Endothelial cell (in vitro differentiated cells): ENCODE measurements at regions not wholly inside any gene's neighbourhood (a gene's known extent, or its start where the extent isn't known, plus 50 kb on each side); places are given as distances from the start of the nearest gene placed in this dataset.

ENCODE experiments used
- DNase-seq: peaks from one replicate; pipeline ENCODE4 v3.0.0; 2021; ENCODE audit warnings: low spot score
- H3K27ac Mint-ChIP-seq: one replicate; pipeline ENCODE4 v1.8.0; 2021; ENCODE audit warnings: mixed read lengths, inconsistent platforms; ENCODE audit not compliant: unreplicated experiment
- H3K27me3 Mint-ChIP-seq: one replicate; pipeline ENCODE4 v1.8.0; 2021; ENCODE audit warnings: mild to moderate bottlenecking, moderate library complexity, mixed read lengths, inconsistent platforms; ENCODE audit not compliant: unreplicated experiment
- H3K36me3 Mint-ChIP-seq: one replicate; pipeline ENCODE4 v1.8.0; 2021; ENCODE audit warnings: mild to moderate bottlenecking, low read depth, mixed read lengths, inconsistent platforms; ENCODE audit not compliant: unreplicated experiment
- H3K4me1 Mint-ChIP-seq: one replicate; pipeline ENCODE4 v1.8.0; 2021; ENCODE audit warnings: mild to moderate bottlenecking, mixed read lengths, inconsistent platforms; ENCODE audit not compliant: unreplicated experiment
- H3K4me3 Mint-ChIP-seq: one replicate; pipeline ENCODE4 v1.8.0; 2021; ENCODE audit warnings: mild to moderate bottlenecking, mixed read lengths, inconsistent platforms; ENCODE audit not compliant: unreplicated experiment
- H3K9me3 Mint-ChIP-seq: one replicate; pipeline ENCODE4 v1.8.0; 2021; ENCODE audit warnings: mixed read lengths, inconsistent platforms; ENCODE audit not compliant: unreplicated experiment
- TF ChIP-seq, protein P1 (sequence below): fragments of 200-600 bp; sonication (generic); IDR thresholded peaks from one replicate; pipeline ENCODE4 v1.5.0; 2021; ENCODE audit warnings: antibody characterized with exemption; ENCODE audit not compliant: unreplicated experiment

DNA sequence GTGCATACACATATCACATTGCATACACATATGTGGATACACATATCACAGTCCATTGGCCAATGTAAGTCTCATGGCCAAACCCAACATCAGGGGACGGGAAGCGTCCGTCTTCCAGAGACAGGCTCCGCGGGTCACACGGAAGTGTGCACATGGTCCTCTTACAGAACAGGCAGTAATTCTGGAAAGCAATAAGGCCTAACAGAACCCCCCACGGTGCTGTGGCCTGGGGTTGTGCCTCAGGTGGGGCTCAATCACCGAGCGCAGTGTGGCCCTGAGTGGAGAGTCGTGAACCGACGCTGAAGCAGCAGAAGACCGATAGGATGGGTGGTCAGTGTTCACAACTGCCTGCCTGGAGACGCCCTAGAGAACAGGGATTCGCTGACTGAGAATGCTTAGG, 857.3 kb downstream of the GALR1 start:
- peaks cover 6% of the 10 kb centered on the region for H3K27me3 Mint-ChIP-seq
- no peak overlapping the region for H3K27ac Mint-ChIP-seq
- no peak for DNase-seq
- peaks cover 7% of the 10 kb centered on the region for H3K36me3 Mint-ChIP-seq
- no peak overlapping the region for H3K4me3 Mint-ChIP-seq
- TF ChIP-seq, protein P1, sequence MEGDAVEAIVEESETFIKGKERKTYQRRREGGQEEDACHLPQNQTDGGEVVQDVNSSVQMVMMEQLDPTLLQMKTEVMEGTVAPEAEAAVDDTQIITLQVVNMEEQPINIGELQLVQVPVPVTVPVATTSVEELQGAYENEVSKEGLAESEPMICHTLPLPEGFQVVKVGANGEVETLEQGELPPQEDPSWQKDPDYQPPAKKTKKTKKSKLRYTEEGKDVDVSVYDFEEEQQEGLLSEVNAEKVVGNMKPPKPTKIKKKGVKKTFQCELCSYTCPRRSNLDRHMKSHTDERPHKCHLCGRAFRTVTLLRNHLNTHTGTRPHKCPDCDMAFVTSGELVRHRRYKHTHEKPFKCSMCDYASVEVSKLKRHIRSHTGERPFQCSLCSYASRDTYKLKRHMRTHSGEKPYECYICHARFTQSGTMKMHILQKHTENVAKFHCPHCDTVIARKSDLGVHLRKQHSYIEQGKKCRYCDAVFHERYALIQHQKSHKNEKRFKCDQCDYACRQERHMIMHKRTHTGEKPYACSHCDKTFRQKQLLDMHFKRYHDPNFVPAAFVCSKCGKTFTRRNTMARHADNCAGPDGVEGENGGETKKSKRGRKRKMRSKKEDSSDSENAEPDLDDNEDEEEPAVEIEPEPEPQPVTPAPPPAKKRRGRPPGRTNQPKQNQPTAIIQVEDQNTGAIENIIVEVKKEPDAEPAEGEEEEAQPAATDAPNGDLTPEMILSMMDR: no peak
- peaks cover 47% of the 10 kb centered on the region for H3K9me3 Mint-ChIP-seq
- no peaks in the 10 kb centered on the region for H3K4me1 Mint-ChIP-seq

DNA sequence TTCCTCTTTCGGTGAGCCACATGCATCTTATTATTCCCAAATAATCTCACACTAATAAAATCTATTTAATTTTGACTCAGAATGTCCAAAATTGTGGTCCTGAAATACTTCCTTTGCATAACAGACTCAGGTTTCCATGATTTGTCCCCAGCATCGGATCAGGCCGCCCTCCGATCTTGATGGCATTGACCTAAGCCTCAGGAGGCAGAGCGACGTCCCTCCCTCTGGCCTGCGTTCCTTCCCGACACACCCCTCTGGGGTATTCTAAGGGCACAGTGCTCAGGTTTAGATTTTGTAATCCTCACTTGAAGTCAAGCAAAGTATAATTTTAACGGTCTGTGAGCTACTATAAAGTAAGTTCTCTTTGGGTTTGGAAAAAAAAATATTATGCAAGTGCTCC, 857.7 kb downstream of the GALR1 start:
- Mint-ChIP-seq H3K4me1 (no peaks in the 10 kb centered on the region), H3K27ac (no peak overlapping the region)

DNA sequence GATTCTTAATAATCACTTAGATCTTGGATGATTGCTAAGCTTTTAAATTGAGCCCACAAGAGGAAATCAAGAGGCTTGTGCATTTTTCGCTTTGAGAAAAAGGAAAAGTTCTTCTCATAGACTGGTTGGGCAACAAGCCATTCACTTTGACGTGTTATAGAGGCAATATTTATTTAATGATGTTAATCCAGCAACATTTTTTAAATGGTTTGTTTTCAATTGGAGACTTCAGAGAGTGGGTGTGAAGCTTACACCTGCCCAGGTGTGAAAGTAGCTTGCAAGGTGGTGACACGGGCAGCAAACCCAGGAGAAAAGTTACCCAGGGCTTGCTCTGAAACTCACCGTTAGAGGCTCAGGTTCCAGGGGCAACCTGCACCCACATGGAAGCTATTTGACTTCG, 858.9 kb downstream of the GALR1 start:
- Mint-ChIP-seq H3K27ac (no peak overlapping the region), H3K4me3 (no peak overlapping the region), H3K27me3 (peaks cover 3% of the 10 kb centered on the region), H3K4me1 (no peaks in the 10 kb centered on the region), H3K9me3 (peaks cover 49% of the 10 kb centered on the region), H3K36me3 (peaks cover 4% of the 10 kb centered on the region)
- DNase-seq: no peak
- TF ChIP-seq, protein P1: no peak

More for the DNA sequence above, 857.7 kb downstream of the GALR1 start:
- Mint-ChIP-seq H3K36me3 (peaks cover 7% of the 10 kb centered on the region), H3K4me3 (no peak overlapping the region), H3K9me3 (peaks cover 47% of the 10 kb centered on the region), H3K27me3 (peaks cover 5% of the 10 kb centered on the region)
- TF ChIP-seq, protein P1: no peak
- no peak for DNase-seq

DNA sequence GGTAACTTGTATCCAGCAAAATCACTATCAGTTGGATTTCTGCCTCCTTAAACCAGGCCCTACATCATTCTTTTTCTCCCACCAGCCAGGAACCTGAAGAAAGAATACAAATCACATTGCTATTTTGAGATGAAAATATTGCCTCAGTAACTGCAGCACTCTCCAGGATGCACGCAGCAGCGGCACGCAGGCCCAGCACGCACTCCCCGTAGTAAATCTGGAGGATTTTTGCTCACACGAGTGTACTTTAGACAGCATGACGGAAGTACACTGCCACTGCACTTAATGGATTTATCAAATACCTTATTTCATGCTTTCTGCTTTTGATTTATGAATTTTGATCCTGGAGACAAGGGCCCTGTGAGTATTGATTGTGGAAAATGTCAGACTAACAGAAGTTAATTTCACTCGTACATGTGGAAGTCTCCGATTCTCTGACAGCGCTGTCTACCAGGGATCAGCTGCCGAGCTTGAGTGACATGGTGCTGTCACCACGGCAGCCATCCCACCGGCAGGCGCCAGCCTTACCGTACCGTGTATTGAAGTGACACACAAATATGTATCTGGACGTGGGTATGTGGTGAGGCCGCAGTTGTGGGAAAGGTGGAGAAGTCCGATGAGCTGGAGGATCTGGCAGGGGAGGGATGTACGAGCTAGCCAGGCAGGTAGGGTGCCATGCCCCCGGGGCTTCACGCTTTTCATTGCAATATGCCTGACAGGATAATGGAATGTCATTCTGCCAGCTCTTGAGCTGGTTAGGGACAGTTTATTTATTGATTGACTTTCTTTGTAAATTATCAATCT, 863.7 kb downstream of the GALR1 start:
- Mint-ChIP-seq H3K9me3 (peaks cover 25% of the 10 kb centered on the region), H3K27me3 (peaks cover 2% of the 10 kb centered on the region), H3K36me3 (no peaks in the 10 kb centered on the region), H3K4me3 (no peak overlapping the region), H3K27ac (no peak overlapping the region), H3K4me1 (no peaks in the 10 kb centered on the region)
- TF ChIP-seq, protein P1: no peak
- no peak for DNase-seq

DNA sequence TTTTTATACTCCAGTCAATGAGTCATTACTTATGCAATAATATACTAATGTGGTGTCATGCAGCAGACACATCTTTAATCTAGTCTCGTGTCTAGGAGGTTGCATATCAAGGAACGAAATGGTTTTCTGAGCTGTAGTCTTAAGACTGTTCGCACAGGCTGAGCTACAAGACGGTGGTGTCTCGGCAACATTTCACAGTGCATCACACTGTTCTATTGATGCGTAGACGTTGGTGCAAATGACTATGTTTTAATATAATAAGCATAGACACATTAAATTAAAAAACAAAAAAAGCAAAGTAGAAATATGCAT, 864.2 kb downstream of the GALR1 start:
- no peaks in the 10 kb centered on the region for H3K4me1 Mint-ChIP-seq
- H3K27me3 Mint-ChIP-seq: peaks cover 2% of the 10 kb centered on the region
- H3K36me3 Mint-ChIP-seq: no peaks in the 10 kb centered on the region
- TF ChIP-seq, protein P1: no peak
- no peak for DNase-seq
- no peak overlapping the region for H3K4me3 Mint-ChIP-seq
- H3K27ac Mint-ChIP-seq: no peak overlapping the region
- peaks cover 24% of the 10 kb centered on the region for H3K9me3 Mint-ChIP-seq
